CD14-positive monocyte (primary cell): ENCODE measurements at regions not wholly inside any gene's neighbourhood (a gene's known extent, or its start where the extent isn't known, plus 50 kb on each side); places are given as distances from the start of the nearest gene placed in this dataset.

ENCODE experiments used
- DNase-seq, 3 donors: peaks; one replicate each; pipeline ENCODE4 v3.0.0-alpha.2; 2011 to 2022
- H2AFZ ChIP-seq: 2 replicates; pipeline ENCODE4 v1.6.0; 2012; ENCODE audit warnings: mild to moderate bottlenecking, low read depth, low read length, inconsistent platforms; ENCODE audit not compliant: insufficient read depth, poor library complexity, severe bottlenecking
- H3K27ac ChIP-seq, 2 donors: 1 replicate in 1 of 2; 2 replicates in 1 of 2; pipeline ENCODE4 v1.5.1; 2012 to 2013; ENCODE audit warnings: low read length in 2 of 2, control low read depth in 1 of 2, inconsistent platforms in 1 of 2, low read depth in 1 of 2, mild to moderate bottlenecking in 1 of 2
- H3K27me3 ChIP-seq, 2 donors: one replicate each; pipeline versions ENCODE4 v1.6.0 to v1.6.1; 2011 to 2013; ENCODE audit warnings: low read length in 2 of 2; ENCODE audit not compliant: control insufficient read depth in 2 of 2, insufficient read depth in 2 of 2
- H3K36me3 ChIP-seq, 2 donors: replicated peaks in 1 of 2; 1 replicate in 1 of 2; 2 replicates in 1 of 2; pipeline versions ENCODE4 v1.5.1 to v1.6.1; 2012 to 2013; ENCODE audit warnings: low read length in 2 of 2, control low read depth in 1 of 2, inconsistent platforms in 1 of 2, mild to moderate bottlenecking in 1 of 2; ENCODE audit not compliant: insufficient read depth in 2 of 2, control insufficient read depth in 1 of 2
- H3K4me1 ChIP-seq, 2 donors: 1 replicate in 1 of 2; 2 replicates in 1 of 2; pipeline versions ENCODE4 v1.5.1 to v1.6.1; 2012 to 2013; ENCODE audit warnings: low read length in 2 of 2, control low read depth in 1 of 2, inconsistent platforms in 1 of 2, mild to moderate bottlenecking in 1 of 2, moderate library complexity in 1 of 2; ENCODE audit not compliant: insufficient read depth in 2 of 2, control insufficient read depth in 1 of 2
- H3K4me2 ChIP-seq: replicated peaks from 2 replicates; pipeline ENCODE3; 2012; ENCODE audit warnings: low read length, moderate library complexity, mild to moderate bottlenecking; ENCODE audit not compliant: poor library complexity, severe bottlenecking; ENCODE audit errors: extremely low read depth
- H3K4me3 ChIP-seq, 3 experiments: fragments of 200-600 bp in 1 of 3; sonication (generic) in 1 of 3; replicated peaks in 1 of 3; 1 replicate in 2 of 3; 2 replicates in 1 of 3; pipeline ENCODE4 v1.5.1; 2011 to 2013; ENCODE audit warnings: low read length in 3 of 3, mild to moderate bottlenecking in 3 of 3, control low read depth in 2 of 3, low read depth in 2 of 3, inconsistent platforms in 1 of 3, moderate library complexity in 1 of 3
- H3K79me2 ChIP-seq: 2 replicates; pipeline ENCODE4 v1.6.0; 2012; ENCODE audit warnings: mild to moderate bottlenecking, control low read depth, inconsistent platforms, low read length, moderate library complexity; ENCODE audit not compliant: insufficient read depth
- H3K9ac ChIP-seq: 2 replicates; pipeline ENCODE4 v1.6.0; 2017; ENCODE audit warnings: low read length, mild to moderate bottlenecking; ENCODE audit not compliant: insufficient read depth, poor library complexity, severe bottlenecking
- H3K9me3 ChIP-seq, 2 donors: replicated peaks in 1 of 2; 1 replicate in 1 of 2; 2 replicates in 1 of 2; pipeline versions ENCODE4 v1.5.1 to v1.6.1; 2012 to 2013; ENCODE audit warnings: low read length in 2 of 2, control low read depth in 1 of 2; ENCODE audit not compliant: control insufficient read depth in 1 of 2, insufficient read depth in 1 of 2
- H4K20me1 ChIP-seq: 2 replicates; pipeline ENCODE4 v1.6.0; 2012; ENCODE audit warnings: mild to moderate bottlenecking, low read length, control low read depth, moderate library complexity; ENCODE audit not compliant: insufficient read depth
- H3K27ac Mint-ChIP-seq, 7 donors: one replicate each; pipeline ENCODE4 v1.8.0; 2020; ENCODE audit warnings: mild to moderate bottlenecking in 7 of 7, mixed read lengths in 7 of 7, moderate library complexity in 6 of 7, inconsistent platforms in 2 of 7
- H3K27me3 Mint-ChIP-seq, 3 donors: one replicate each; pipeline ENCODE4 v1.8.0; 2021 to 2022; ENCODE audit warnings: low read depth in 3 of 3, mild to moderate bottlenecking in 3 of 3, mixed read lengths in 3 of 3, moderate library complexity in 3 of 3, inconsistent platforms in 1 of 3
- H3K36me3 Mint-ChIP-seq, 2 donors: one replicate each; pipeline ENCODE4 v1.8.0; 2020; ENCODE audit warnings: mixed read lengths in 2 of 2, inconsistent platforms in 1 of 2, mild to moderate bottlenecking in 1 of 2
- H3K4me1 Mint-ChIP-seq: one replicate; pipeline ENCODE4 v1.8.0; 2020; ENCODE audit warnings: mild to moderate bottlenecking, mixed read lengths
- H3K4me3 Mint-ChIP-seq, 2 donors: one replicate each; pipeline ENCODE4 v1.8.0; 2020; ENCODE audit warnings: mild to moderate bottlenecking in 2 of 2, mixed read lengths in 2 of 2, moderate library complexity in 1 of 2
- H3K9me3 Mint-ChIP-seq, 7 donors: one replicate each; pipeline ENCODE4 v1.8.0; 2020 to 2022; ENCODE audit warnings: mixed read lengths in 7 of 7, mild to moderate bottlenecking in 6 of 7, moderate library complexity in 6 of 7, inconsistent platforms in 2 of 7
- CTCF ChIP-seq: fragments of 200-600 bp; IDR thresholded peaks from one replicate; pipeline ENCODE4 v1.8.0; 2022; ENCODE audit warnings: antibody characterized with exemption, mild to moderate bottlenecking
- WGBS: methylation state at CpG from one replicate; pipeline ENCODE4 v1.1.5; 2013; ENCODE audit warnings: missing lambda C conversion rate; ENCODE audit not compliant: insufficient coverage; 5-methylcytosine and 5-hydroxymethylcytosine counted together
- intact Hi-C, 2 donors: fragments of 100-400 bp; cut with micrococcal nuclease; formaldehyde crosslinking; loops; one replicate each; pipeline versions ENCODE4 v1.15.0 to v1.15.1; 2023

GRCh38 chr1:238112952-238113621 is 222.4 kb upstream of the ZP4 start:
- no peak overlapping the region for H3K4me3 Mint-ChIP-seq
- Histone ChIP-seq H3K4me3 (no peak overlapping the region), H4K20me1 (no peaks in the 10 kb centered on the region), H3K27ac (no peak overlapping the region), H3K9ac (no peak overlapping the region), H3K4me1 (no peaks in the 10 kb centered on the region), H3K27me3 (no peaks in the 10 kb centered on the region), H3K79me2 (no peaks in the 10 kb centered on the region), H3K4me2 (no peak overlapping the region), H2AFZ (no peak overlapping the region), H3K9me3 (peaks cover 0 to 4% of the 10 kb centered on the region in 2 donors), H3K36me3 (no peaks in the 10 kb centered on the region)
- intact Hi-C loops = no loop called here
- H3K4me1 Mint-ChIP-seq = no peaks in the 10 kb centered on the region
- no peak for TF ChIP-seq CTCF
- H3K9me3 Mint-ChIP-seq = peaks cover 0 to 13% (median 1%) of the 10 kb centered on the region in 7 donors
- no peak overlapping the region for H3K27ac Mint-ChIP-seq
- H3K36me3 Mint-ChIP-seq = no peaks in the 10 kb centered on the region
- H3K27me3 Mint-ChIP-seq = no peaks in the 10 kb centered on the region
- no peak for DNase-seq
- 93% methylated on average over 3 of the region's 5 CpGs for WGBS

GRCh38 chr1:238111516-238111915 is 220.8 kb upstream of the ZP4 start:
- H3K4me1 ChIP-seq = no peaks in the 10 kb centered on the region
- no peaks in the 10 kb centered on the region for H3K36me3 ChIP-seq
- DNase-seq = no peak
- H3K27me3 ChIP-seq = no peaks in the 10 kb centered on the region
- no peaks in the 10 kb centered on the region for H4K20me1 ChIP-seq
- intact Hi-C loops = no loop called here
- no peak overlapping the region for H2AFZ ChIP-seq
- no peak overlapping the region for H3K4me2 ChIP-seq
- no peak overlapping the region for H3K27ac ChIP-seq
- no peaks in the 10 kb centered on the region for H3K79me2 ChIP-seq
- H3K4me3 ChIP-seq = no peak overlapping the region
- H3K9ac ChIP-seq = no peak overlapping the region
- Mint-ChIP-seq H3K36me3 (no peaks in the 10 kb centered on the region), H3K4me3 (no peak overlapping the region), H3K27me3 (peaks cover 0 to 2% (median 2%) of the 10 kb centered on the region in 3 donors), H3K27ac (no peak overlapping the region), H3K4me1 (no peaks in the 10 kb centered on the region), H3K9me3 (peaks cover 0 to 7% (median 1%) of the 10 kb centered on the region in 7 donors)
- no peaks in the 10 kb centered on the region for H3K9me3 ChIP-seq
- TF ChIP-seq CTCF = no peak
- WGBS = no CpG with 5 or more reads among the region's 2 CpGs
